ENCODE measurements at regions not wholly inside any gene's neighbourhood (a gene's known extent, or its start where the extent isn't known, plus 50 kb on each side); places are given as distances from the start of the nearest gene placed in this dataset.
"Not testable (repeated sequence)": the region's sequence is repeated elsewhere in the genome, so short reads cannot be mapped to it uniquely, and the experiment has no call there.

GRCh38 chr17:26936645-26937044 lies 357.3 kb upstream of the WSB1 start:
- H3K9me2 ChIP-seq (replicated peaks; ENCODE audit: low read depth, low read length); H4K20me1 ChIP-seq (ENCODE audit: insufficient read depth, low read length, poor library complexity, severe bottlenecking); H3K79me2 ChIP-seq (ENCODE audit: insufficient read depth, low read length); H3K4me3 ChIP-seq (ENCODE audit: low read length, poor library complexity, severe bottlenecking); H3F3A ChIP-seq (ENCODE audit: low read depth); H3K27me3 ChIP-seq (ENCODE audit: insufficient read depth, low read length, poor library complexity, severe bottlenecking); H3K4me1 ChIP-seq (ENCODE audit: insufficient read depth, low read length, poor library complexity, severe bottlenecking); H3K9ac ChIP-seq (ENCODE audit: low read depth, low read length, poor library complexity, severe bottlenecking); H3K36me3 ChIP-seq (ENCODE audit: insufficient read depth, low read length); H3K4me2 ChIP-seq (ENCODE audit: low read depth, low read length, poor library complexity, severe bottlenecking); H2AFZ ChIP-seq (ENCODE audit: low read length): not testable (repeated sequence)
- H3K9me3 ChIP-seq (ENCODE audit: insufficient read depth, low read depth, low read length): peaks cover 28% of the 10 kb centered on the region; the same call in 1 of the 2 replicates

- H3K79me2 ChIP-seq (ENCODE audit: insufficient read depth, low read length); H2AFZ ChIP-seq (ENCODE audit: low read length); H3K27me3 ChIP-seq (ENCODE audit: insufficient read depth, low read length, poor library complexity, severe bottlenecking); H3K4me2 ChIP-seq (ENCODE audit: low read depth, low read length, poor library complexity, severe bottlenecking); H3K36me3 ChIP-seq (ENCODE audit: insufficient read depth, low read length); H3K9me2 ChIP-seq (replicated peaks; ENCODE audit: low read depth, low read length); H3K4me3 ChIP-seq (ENCODE audit: low read length, poor library complexity, severe bottlenecking); H3F3A ChIP-seq (ENCODE audit: low read depth); H4K20me1 ChIP-seq (ENCODE audit: insufficient read depth, low read length, poor library complexity, severe bottlenecking); H3K4me1 ChIP-seq (ENCODE audit: insufficient read depth, low read length, poor library complexity, severe bottlenecking); H3K9ac ChIP-seq (ENCODE audit: low read depth, low read length, poor library complexity, severe bottlenecking): not testable (repeated sequence)
- H3K9me3 ChIP-seq (ENCODE audit: insufficient read depth, low read depth, low read length): peaks cover 28% of the 10 kb centered on the region; the same call in 1 of the 2 replicates
Observed at GRCh38 chr17:26937750-26938322, 356.1 kb upstream of the WSB1 start.

GRCh38 chr17:26939755-26940154 lies 354.2 kb upstream of the WSB1 start:
- H3K9me3 ChIP-seq (ENCODE audit: insufficient read depth, low read depth, low read length): peaks cover 28% of the 10 kb centered on the region; the same call in 1 of the 2 replicates
- H3K4me1 ChIP-seq (ENCODE audit: insufficient read depth, low read length, poor library complexity, severe bottlenecking); H3K4me3 ChIP-seq (ENCODE audit: low read length, poor library complexity, severe bottlenecking); H3K9ac ChIP-seq (ENCODE audit: low read depth, low read length, poor library complexity, severe bottlenecking); H2AFZ ChIP-seq (ENCODE audit: low read length); H3K36me3 ChIP-seq (ENCODE audit: insufficient read depth, low read length); H3K79me2 ChIP-seq (ENCODE audit: insufficient read depth, low read length); H3K9me2 ChIP-seq (replicated peaks; ENCODE audit: low read depth, low read length); H4K20me1 ChIP-seq (ENCODE audit: insufficient read depth, low read length, poor library complexity, severe bottlenecking); H3K4me2 ChIP-seq (ENCODE audit: low read depth, low read length, poor library complexity, severe bottlenecking); H3F3A ChIP-seq (ENCODE audit: low read depth); H3K27me3 ChIP-seq (ENCODE audit: insufficient read depth, low read length, poor library complexity, severe bottlenecking): not testable (repeated sequence)

GRCh38 chr17:26940587-26940986 lies 353.3 kb upstream of the WSB1 start:
- H3K9ac ChIP-seq (ENCODE audit: low read depth, low read length, poor library complexity, severe bottlenecking); H3K4me3 ChIP-seq (ENCODE audit: low read length, poor library complexity, severe bottlenecking); H3K9me2 ChIP-seq (replicated peaks; ENCODE audit: low read depth, low read length); H2AFZ ChIP-seq (ENCODE audit: low read length); H3K4me2 ChIP-seq (ENCODE audit: low read depth, low read length, poor library complexity, severe bottlenecking); H3K79me2 ChIP-seq (ENCODE audit: insufficient read depth, low read length); H3F3A ChIP-seq (ENCODE audit: low read depth); H3K4me1 ChIP-seq (ENCODE audit: insufficient read depth, low read length, poor library complexity, severe bottlenecking); H4K20me1 ChIP-seq (ENCODE audit: insufficient read depth, low read length, poor library complexity, severe bottlenecking); H3K27me3 ChIP-seq (ENCODE audit: insufficient read depth, low read length, poor library complexity, severe bottlenecking); H3K36me3 ChIP-seq (ENCODE audit: insufficient read depth, low read length): not testable (repeated sequence)
- peaks cover 28% of the 10 kb centered on the region; the same call in 1 of the 2 replicates for H3K9me3 ChIP-seq (ENCODE audit: insufficient read depth, low read depth, low read length)

- peaks cover 8% of the 10 kb centered on the region; the same call in 1 of the 2 replicates for H3K9me3 ChIP-seq (ENCODE audit: insufficient read depth, low read depth, low read length)
- TF ChIP-seq EZH2phosphoT487 (IDR thresholded peaks at IDR 0.05; ENCODE audit: borderline replicate concordance) (no peak), CTCF (conservative IDR thresholded peaks at IDR 0.05; ENCODE audit: low read length) (no peak)
- no peaks in the 10 kb centered on the region for H4K20me1 ChIP-seq (ENCODE audit: insufficient read depth, low read length, poor library complexity, severe bottlenecking)
- no peaks in the 10 kb centered on the region for H3K79me2 ChIP-seq (ENCODE audit: insufficient read depth, low read length)
- no peak overlapping the region for H3K4me2 ChIP-seq (ENCODE audit: low read depth, low read length, poor library complexity, severe bottlenecking)
- H3K36me3 ChIP-seq (ENCODE audit: insufficient read depth, low read length): no peaks in the 10 kb centered on the region
- no peaks in the 10 kb centered on the region for H3F3A ChIP-seq (ENCODE audit: low read depth)
- H2AFZ ChIP-seq (ENCODE audit: low read length): no peak overlapping the region
- H3K27me3 ChIP-seq (ENCODE audit: insufficient read depth, low read length, poor library complexity, severe bottlenecking): no peaks in the 10 kb centered on the region
- no peak overlapping the region for H3K9ac ChIP-seq (ENCODE audit: low read depth, low read length, poor library complexity, severe bottlenecking)
- H3K4me3 ChIP-seq (ENCODE audit: low read length, poor library complexity, severe bottlenecking): no peak overlapping the region
- no peaks in the 10 kb centered on the region for H3K9me2 ChIP-seq (replicated peaks; ENCODE audit: low read depth, low read length)
- no peaks in the 10 kb centered on the region for H3K4me1 ChIP-seq (ENCODE audit: insufficient read depth, low read length, poor library complexity, severe bottlenecking)
Observed at GRCh38 chr17:26962255-26963162, 331.4 kb upstream of the WSB1 start.
